ENCODE measurements at regions not wholly inside any gene's neighbourhood (a gene's known extent, or its start where the extent isn't known, plus 50 kb on each side); places are given as distances from the start of the nearest gene placed in this dataset.
A peak's percentile ranks its signal among the peaks of the same experiment; 100 is the strongest.

GRCh38 chr12:66065641-66066136 is 64.9 kb downstream of the LLPH start:
- H3K9me2 ChIP-seq = no peaks in the 10 kb centered on the region
- no peaks in the 10 kb centered on the region for H3K9me3 ChIP-seq
- 18% methylated on average over 3 of the region's 3 CpGs for WGBS (ENCODE audit: low lambda C conversion rate)
- no peaks in the 10 kb centered on the region for H3K36me3 ChIP-seq (replicated peaks in 1 of 2; ENCODE audit: control insufficient read depth in 1 of 2, insufficient read depth in 2 of 2, low read length in 1 of 2)
- peaks cover 9% of the 10 kb centered on the region; the same call in 1 of the 2 replicates for H3K27me3 ChIP-seq (ENCODE audit: insufficient read depth)
- peak overlapping the region; percentile 61; the same call in 1 of the 2 replicates for H3K4me2 ChIP-seq
- ChIA-PET CTCF (interaction anchor here (0.6 kb wide), 1 partner anchor 617 kb away, joined by 3 read pairs; no protein-coding TSS in a partner anchor), POLR2A (no interaction called here)
- H3F3A ChIP-seq (replicated peaks; ENCODE audit: insufficient read depth) = peaks cover 35% of the 10 kb centered on the region
- H3K4me3 ChIP-seq (ENCODE audit: low read depth in 2 of 2, low read length in 1 of 2) = no peak overlapping the region; a peak in 1 of 4 replicates
- DNase-seq = no peak
- no peak for TF ChIP-seq JUND (IDR thresholded peaks at IDR 0.05)
- TF ChIP-seq NFIC (IDR thresholded peaks at IDR 0.05; ENCODE audit: borderline replicate concordance) = peak; percentile 22; the same call in 1 of the 2 replicates
- H3K4me1 ChIP-seq (ENCODE audit: control insufficient read depth in 1 of 2, insufficient read depth in 2 of 2, low read depth in 1 of 2, low read length in 1 of 2) = peaks cover 0 to 37% of the 10 kb centered on the region in 2 experiments
- H3K27ac ChIP-seq (ENCODE audit: low read depth in 2 of 2, low read length in 1 of 2) = peak overlapping the region; percentile 83 to 94; a peak in 3 of 4 replicates
- no peaks in the 10 kb centered on the region for H3K79me2 ChIP-seq (ENCODE audit: insufficient read depth)
- H4K20me1 ChIP-seq (ENCODE audit: insufficient read depth) = no peaks in the 10 kb centered on the region
- H2AFZ ChIP-seq (ENCODE audit: low read depth) = no peak overlapping the region; the same call in 1 of the 2 replicates
- H3K9ac ChIP-seq = no peak overlapping the region

- Histone ChIP-seq H3K36me3 (replicated peaks in 1 of 2; ENCODE audit: control insufficient read depth in 1 of 2, insufficient read depth in 2 of 2, low read length in 1 of 2) (no peaks in the 10 kb centered on the region), H3K9ac (peak overlapping the region; percentile 0; the same call in 1 of the 2 replicates), H3F3A (replicated peaks; ENCODE audit: insufficient read depth) (peaks cover 35% of the 10 kb centered on the region), H2AFZ (ENCODE audit: low read depth) (no peak overlapping the region), H3K9me3 (no peaks in the 10 kb centered on the region), H3K79me2 (ENCODE audit: insufficient read depth) (no peaks in the 10 kb centered on the region), H3K27ac (ENCODE audit: low read depth in 2 of 2, low read length in 1 of 2) (peak overlapping the region; percentile 83 to 94), H4K20me1 (ENCODE audit: insufficient read depth) (no peaks in the 10 kb centered on the region), H3K4me2 (peak overlapping the region; percentile 61; the same call in 1 of the 2 replicates), H3K4me1 (ENCODE audit: control insufficient read depth in 1 of 2, insufficient read depth in 2 of 2, low read depth in 1 of 2, low read length in 1 of 2) (peaks cover 0 to 37% of the 10 kb centered on the region in 2 experiments), H3K27me3 (ENCODE audit: insufficient read depth) (peaks cover 14% of the 10 kb centered on the region; the same call in 1 of the 2 replicates), H3K9me2 (no peaks in the 10 kb centered on the region), H3K4me3 (ENCODE audit: low read depth in 2 of 2, low read length in 1 of 2) (peak overlapping the region in 1 of 2 experiments; percentile 21; a peak in 2 of 4 replicates)
- DNase-seq = no peak
- POLR2A ChIA-PET = no interaction called here
- CTCF ChIA-PET = interaction anchor here (1.3 kb wide), 1 partner anchor 22 kb away, joined by 3 read pairs; no protein-coding TSS in a partner anchor
- 12% methylated on average over 3 of the region's 3 CpGs for WGBS (ENCODE audit: low lambda C conversion rate)
- TF ChIP-seq NRF1 (IDR thresholded peaks at IDR 0.05; ENCODE audit: low read depth, low read length) (no peak), RCOR1 (IDR thresholded peaks at IDR 0.05; ENCODE audit: low read length) (no peak), SIN3A (IDR thresholded peaks at IDR 0.05; ENCODE audit: borderline replicate concordance, low read depth, low read length) (no peak), SMC3 (IDR thresholded peaks at IDR 0.05; ENCODE audit: low read depth, low read length) (no peak), USF1 (IDR thresholded peaks at IDR 0.05; ENCODE audit: borderline replicate concordance, low read depth) (no peak), MAX (IDR thresholded peaks at IDR 0.05; ENCODE audit: low read depth) (no peak), RAD21 (IDR thresholded peaks at IDR 0.05; ENCODE audit: low read length) (no peak), ELF1 (IDR thresholded peaks at IDR 0.05) (no peak), GATA2 (CRISPR knock-in tag; IDR thresholded peaks at IDR 0.05) (no peak), RFX5 (IDR thresholded peaks at IDR 0.05; ENCODE audit: low read length) (no peak), ZBTB33 (IDR thresholded peaks at IDR 0.05; ENCODE audit: borderline replicate concordance, low read depth) (no peak), REST (IDR thresholded peaks at IDR 0.05; ENCODE audit: low read depth, low read length) (no peak), TEAD4 (IDR thresholded peaks at IDR 0.05; ENCODE audit: borderline replicate concordance, insufficient read depth) (no peak), FOXM1 (IDR thresholded peaks at IDR 0.05; ENCODE audit: low read depth) (no peak), JUND (IDR thresholded peaks at IDR 0.05) (peak; percentile 58), IRF3 (IDR thresholded peaks at IDR 0.05; ENCODE audit: low read depth, low read length) (no peak), GABPA (IDR thresholded peaks at IDR 0.05; ENCODE audit: low read depth) (no peak), CHD2 (IDR thresholded peaks at IDR 0.05; ENCODE audit: low read length, partially characterized antibody) (no peak), FOSL2 (IDR thresholded peaks at IDR 0.05; ENCODE audit: borderline replicate concordance, low read depth) (peak; percentile 65; the same call in 1 of the 2 replicates)
Observed at GRCh38 chr12:66065150-66065549, 65.4 kb downstream of the LLPH start.
